ENCODE measurements at regions not wholly inside any gene's neighbourhood (a gene's known extent, or its start where the extent isn't known, plus 50 kb on each side); places are given as distances from the start of the nearest gene placed in this dataset.

- RAD21 ChIA-PET (ENCODE audit: low non-redundant PET in 1 of 2, low total read pairs in 2 of 2, uncharacterized antibody in 2 of 2, unreplicated experiment in 2 of 2) = no interaction called here
- Histone ChIP-seq H3K36me3 (ENCODE audit: control insufficient read depth in 1 of 2, insufficient read depth in 2 of 2, low read length in 2 of 2) (no peaks in the 10 kb centered on the region), H3K9me2 (ENCODE audit: insufficient read depth) (no peaks in the 10 kb centered on the region), H3K27me3 (ENCODE audit: insufficient read depth, low read length) (no peaks in the 10 kb centered on the region), H3K4me2 (ENCODE audit: low read length) (no peak overlapping the region), H3K9ac (ENCODE audit: low read length) (no peak overlapping the region), H3K4me3 (replicated peaks in 1 of 2; ENCODE audit: low read depth in 1 of 2, low read length in 2 of 2) (no peak overlapping the region), H4K20me1 (ENCODE audit: insufficient read depth) (no peaks in the 10 kb centered on the region), H2AFZ (ENCODE audit: low read depth, low read length, poor library complexity, severe bottlenecking) (no peak overlapping the region), H3K27ac (ENCODE audit: low read depth, low read length) (no peak overlapping the region), H3K4me1 (ENCODE audit: control insufficient read depth in 1 of 2, insufficient read depth in 2 of 2, low read length in 2 of 2) (no peaks in the 10 kb centered on the region), H3K9me3 (ENCODE audit: control insufficient read depth in 1 of 2, insufficient read depth in 1 of 2, low read depth in 1 of 2, low read length in 2 of 2) (no peaks in the 10 kb centered on the region; a peak in 1 of 4 replicates), H3K79me2 (ENCODE audit: insufficient read depth, low read length) (no peaks in the 10 kb centered on the region)
- POLR2A ChIA-PET = no interaction called here
- ATAC-seq = no peak
- intact Hi-C loops (cut with micrococcal nuclease) = no loop called here
- no peak for DNase-seq (ENCODE audit: low read depth, low spot score)
- no TSS peak for BruUV-seq (replicated peaks)
- TF ChIP-seq SP1 (IDR thresholded peaks at IDR 0.05; ENCODE audit: low read depth) (no peak), ATF3 (IDR thresholded peaks at IDR 0.05) (no peak), RAD21 (IDR thresholded peaks at IDR 0.05; ENCODE audit: low read depth) (no peak)
- CTCF ChIA-PET = no interaction called here
Measured at GRCh38 chr5:9713959-9714586, 83.9 kb upstream of the TAS2R1 start.

- no TSS peak for BruUV-seq (replicated peaks)
- no peaks in the 10 kb centered on the region for H3K79me2 ChIP-seq (ENCODE audit: insufficient read depth, low read length)
- RAD21 ChIA-PET (ENCODE audit: low non-redundant PET in 1 of 2, low total read pairs in 2 of 2, uncharacterized antibody in 2 of 2, unreplicated experiment in 2 of 2) = no interaction called here
- TF ChIP-seq EGR1 (IDR thresholded peaks at IDR 0.05; ENCODE audit: low read depth) (no peak), YY1 (IDR thresholded peaks at IDR 0.05; ENCODE audit: extremely low read depth, insufficient replicate concordance, low read depth, low read length) (no peak), RAD21 (IDR thresholded peaks at IDR 0.05; ENCODE audit: low read depth) (no peak), POLR2A (IDR thresholded peaks at IDR 0.05; ENCODE audit: borderline replicate concordance, extremely low read depth, insufficient read depth, insufficient read length) (no peak), REST (IDR thresholded peaks at IDR 0.05; ENCODE audit: low read depth) (no peak), SRF (IDR thresholded peaks at IDR 0.05; ENCODE audit: low read depth) (no peak), FOSL1 (IDR thresholded peaks at IDR 0.05; ENCODE audit: low read depth) (no peak), ELF1 (IDR thresholded peaks at IDR 0.05; ENCODE audit: borderline replicate concordance, low read depth) (no peak), MAX (IDR thresholded peaks at IDR 0.05) (no peak), ATF3 (IDR thresholded peaks at IDR 0.05) (no peak), CBX3 (IDR thresholded peaks at IDR 0.05; ENCODE audit: low read depth) (no peak), TCF7L2 (IDR thresholded peaks at IDR 0.05; ENCODE audit: borderline replicate concordance, extremely low read depth, insufficient read depth, insufficient read length) (no peak), EZH2phosphoT487 (IDR thresholded peaks at IDR 0.05; ENCODE audit: borderline replicate concordance) (no peak), ZNF274 (IDR thresholded peaks at IDR 0.05; ENCODE audit: low read depth, low read length) (no peak), ZFX (IDR thresholded peaks at IDR 0.05) (no peak)
Measured at GRCh38 chr5:9713356-9713755, 83.2 kb upstream of the TAS2R1 start.

More at GRCh38 chr5:9713356-9713755, 83.2 kb upstream of the TAS2R1 start:
- intact Hi-C loops (cut with micrococcal nuclease) = no loop called here
- no peaks in the 10 kb centered on the region for H3K9me2 ChIP-seq (ENCODE audit: insufficient read depth)
- no peaks in the 10 kb centered on the region for H3K27me3 ChIP-seq (ENCODE audit: insufficient read depth, low read length)
- no peak overlapping the region for H3K27ac ChIP-seq (ENCODE audit: low read depth, low read length)
- ChIA-PET CTCF (no interaction called here), POLR2A (no interaction called here)
- no peak overlapping the region for H2AFZ ChIP-seq (ENCODE audit: low read depth, low read length, poor library complexity, severe bottlenecking)
- H3K9me3 ChIP-seq (ENCODE audit: control insufficient read depth in 1 of 2, insufficient read depth in 1 of 2, low read depth in 1 of 2, low read length in 2 of 2) = no peaks in the 10 kb centered on the region; a peak in 1 of 4 replicates
- H3K36me3 ChIP-seq (ENCODE audit: control insufficient read depth in 1 of 2, insufficient read depth in 2 of 2, low read length in 2 of 2) = no peaks in the 10 kb centered on the region
- ATAC-seq = no peak
- H3K4me3 ChIP-seq (replicated peaks in 1 of 2; ENCODE audit: low read depth in 1 of 2, low read length in 2 of 2) = no peak overlapping the region
- H3K9ac ChIP-seq (ENCODE audit: low read length) = no peak overlapping the region
- H3K4me2 ChIP-seq (ENCODE audit: low read length) = no peak overlapping the region
- H3K4me1 ChIP-seq (ENCODE audit: control insufficient read depth in 1 of 2, insufficient read depth in 2 of 2, low read length in 2 of 2) = no peaks in the 10 kb centered on the region
- no peak for DNase-seq (ENCODE audit: low read depth, low spot score)
- no peaks in the 10 kb centered on the region for H4K20me1 ChIP-seq (ENCODE audit: insufficient read depth)
